ENCODE measurements at regions not wholly inside any gene's neighbourhood (a gene's known extent, or its start where the extent isn't known, plus 50 kb on each side); places are given as distances from the start of the nearest gene placed in this dataset.

DNA sequence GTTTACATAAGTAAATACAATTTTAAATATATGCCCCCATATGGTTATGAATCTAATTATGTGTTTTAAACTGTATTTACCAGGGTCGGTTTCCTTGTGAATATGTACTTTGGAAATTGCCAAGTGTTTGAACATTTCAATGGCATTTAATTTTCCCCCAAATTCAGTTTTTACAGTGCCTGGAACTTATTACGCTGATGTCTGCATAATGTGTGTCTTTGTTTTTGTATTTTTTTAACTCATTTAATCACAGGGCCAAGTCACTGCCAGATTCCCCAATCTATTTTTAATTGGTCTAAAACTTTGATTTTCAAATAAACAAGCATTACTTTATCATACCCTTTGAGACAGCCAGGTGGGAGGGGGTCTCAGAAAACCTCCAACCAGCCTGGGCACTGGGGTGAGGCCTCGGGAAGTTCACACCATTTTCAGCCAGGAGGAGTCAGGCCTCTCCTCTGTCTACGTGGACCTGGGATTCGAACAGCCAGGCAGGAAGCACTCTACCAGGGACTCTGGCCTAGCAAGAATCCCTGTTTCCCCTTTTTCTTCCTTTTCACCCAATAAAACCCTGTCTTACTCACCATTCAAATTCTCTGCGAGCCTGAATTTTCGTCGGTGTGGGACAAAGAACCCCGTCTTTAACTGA lies 151.5 kb upstream of the COL1A2 start:
- DNase-seq (ENCODE audit: low read depth), result no peak
- TF ChIP-seq, protein P1, sequence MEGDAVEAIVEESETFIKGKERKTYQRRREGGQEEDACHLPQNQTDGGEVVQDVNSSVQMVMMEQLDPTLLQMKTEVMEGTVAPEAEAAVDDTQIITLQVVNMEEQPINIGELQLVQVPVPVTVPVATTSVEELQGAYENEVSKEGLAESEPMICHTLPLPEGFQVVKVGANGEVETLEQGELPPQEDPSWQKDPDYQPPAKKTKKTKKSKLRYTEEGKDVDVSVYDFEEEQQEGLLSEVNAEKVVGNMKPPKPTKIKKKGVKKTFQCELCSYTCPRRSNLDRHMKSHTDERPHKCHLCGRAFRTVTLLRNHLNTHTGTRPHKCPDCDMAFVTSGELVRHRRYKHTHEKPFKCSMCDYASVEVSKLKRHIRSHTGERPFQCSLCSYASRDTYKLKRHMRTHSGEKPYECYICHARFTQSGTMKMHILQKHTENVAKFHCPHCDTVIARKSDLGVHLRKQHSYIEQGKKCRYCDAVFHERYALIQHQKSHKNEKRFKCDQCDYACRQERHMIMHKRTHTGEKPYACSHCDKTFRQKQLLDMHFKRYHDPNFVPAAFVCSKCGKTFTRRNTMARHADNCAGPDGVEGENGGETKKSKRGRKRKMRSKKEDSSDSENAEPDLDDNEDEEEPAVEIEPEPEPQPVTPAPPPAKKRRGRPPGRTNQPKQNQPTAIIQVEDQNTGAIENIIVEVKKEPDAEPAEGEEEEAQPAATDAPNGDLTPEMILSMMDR (IDR thresholded peaks at IDR 0.05; ENCODE audit: insufficient read depth, low read length), result no peak
- H3K4me3 ChIP-seq (ENCODE audit: low read depth, low read length), result no peak overlapping the region

DNA sequence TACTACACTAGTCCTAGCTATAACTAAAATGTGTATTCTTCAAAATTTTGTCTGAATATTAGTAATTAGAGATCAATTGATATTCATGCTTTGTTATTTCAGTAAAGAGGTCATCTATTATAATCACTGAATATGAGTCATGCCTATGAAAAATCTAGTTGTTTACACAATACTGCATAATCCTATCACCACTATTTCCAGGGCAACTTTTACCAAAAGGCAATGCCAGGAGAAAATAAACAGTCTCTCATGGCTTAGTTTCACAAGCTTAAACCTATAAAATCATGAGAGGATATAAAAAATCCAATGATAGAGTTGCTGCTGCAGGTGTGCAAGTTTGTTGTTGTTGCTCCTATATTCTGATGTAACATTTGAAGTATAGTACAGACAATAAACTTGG lies 149.9 kb upstream of the COL1A2 start:
- no peak overlapping the region for H3K4me3 ChIP-seq (ENCODE audit: low read depth, low read length)
- no peak for DNase-seq (ENCODE audit: low read depth)
- TF ChIP-seq, protein P1 (IDR thresholded peaks at IDR 0.05; ENCODE audit: insufficient read depth, low read length), result no peak

DNA sequence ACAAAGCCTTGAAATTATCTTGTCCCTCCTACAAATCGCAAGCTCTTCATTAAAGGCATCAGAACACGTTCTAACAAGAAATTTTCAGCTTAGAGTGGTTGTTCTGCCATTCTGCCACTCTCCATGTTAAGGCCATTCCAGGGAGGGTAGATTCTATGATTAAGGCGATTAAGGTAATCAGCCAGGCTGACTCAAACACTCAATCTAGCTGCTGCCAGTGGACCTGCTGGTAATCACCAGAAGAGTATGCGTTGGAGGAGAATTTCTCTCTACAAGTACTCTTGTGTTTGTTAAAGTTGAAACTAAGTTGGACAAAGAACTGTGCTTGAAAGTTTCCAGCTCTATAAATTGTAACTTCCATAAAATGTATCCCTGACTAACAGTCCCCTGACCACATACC lies 149.2 kb upstream of the COL1A2 start:
- DNase-seq (ENCODE audit: low read depth), result no peak
- TF ChIP-seq, protein P1 (IDR thresholded peaks at IDR 0.05; ENCODE audit: insufficient read depth, low read length), result no peak
- no peak overlapping the region for H3K4me3 ChIP-seq (ENCODE audit: low read depth, low read length)

DNA sequence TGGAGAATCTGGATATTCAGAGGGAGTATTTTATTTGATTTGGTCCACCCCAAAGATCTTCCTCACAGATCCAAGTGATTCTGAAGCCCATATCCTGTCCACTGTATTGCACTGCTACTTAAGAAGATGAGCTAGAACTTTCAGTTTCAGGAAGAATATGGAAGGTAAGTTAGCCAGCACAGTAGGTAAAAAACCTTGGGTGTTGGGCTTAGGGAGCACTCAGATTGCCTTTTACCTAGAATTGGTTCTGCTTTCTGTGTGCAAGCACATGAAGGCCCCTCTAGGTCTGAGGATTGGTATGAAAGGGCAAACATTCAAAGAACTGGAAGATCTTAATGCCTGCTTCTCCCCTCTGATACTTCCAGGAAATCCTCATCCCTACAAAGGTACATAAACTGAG lies 146.7 kb upstream of the COL1A2 start:
- TF ChIP-seq, protein P1 (IDR thresholded peaks at IDR 0.05; ENCODE audit: insufficient read depth, low read length), result no peak
- no peak overlapping the region for H3K4me3 ChIP-seq (ENCODE audit: low read depth, low read length)
- no peak for DNase-seq (ENCODE audit: low read depth)

DNA sequence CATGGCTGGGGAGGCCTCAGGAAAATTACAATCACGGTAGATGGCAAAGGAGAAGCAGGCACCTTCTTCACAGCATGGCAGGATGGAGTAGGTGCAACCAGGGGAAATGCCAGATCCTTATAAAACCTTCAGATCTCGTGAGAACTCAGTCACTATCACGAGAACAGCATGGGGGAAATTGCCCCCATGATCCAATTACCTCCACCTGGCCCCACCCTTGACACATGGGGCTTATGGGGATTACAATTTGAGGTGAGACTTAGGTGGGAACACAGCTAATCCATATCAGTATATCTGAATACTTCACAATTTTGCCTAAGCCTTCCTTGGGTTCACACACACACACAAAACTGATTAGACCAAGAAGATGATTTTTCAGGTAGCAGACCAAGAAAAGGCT lies 145.1 kb upstream of the COL1A2 start:
- H3K4me3 ChIP-seq (ENCODE audit: low read depth, low read length), result no peak overlapping the region
- no peak for DNase-seq (ENCODE audit: low read depth)
- TF ChIP-seq, protein P1 (IDR thresholded peaks at IDR 0.05; ENCODE audit: insufficient read depth, low read length), result no peak

DNA sequence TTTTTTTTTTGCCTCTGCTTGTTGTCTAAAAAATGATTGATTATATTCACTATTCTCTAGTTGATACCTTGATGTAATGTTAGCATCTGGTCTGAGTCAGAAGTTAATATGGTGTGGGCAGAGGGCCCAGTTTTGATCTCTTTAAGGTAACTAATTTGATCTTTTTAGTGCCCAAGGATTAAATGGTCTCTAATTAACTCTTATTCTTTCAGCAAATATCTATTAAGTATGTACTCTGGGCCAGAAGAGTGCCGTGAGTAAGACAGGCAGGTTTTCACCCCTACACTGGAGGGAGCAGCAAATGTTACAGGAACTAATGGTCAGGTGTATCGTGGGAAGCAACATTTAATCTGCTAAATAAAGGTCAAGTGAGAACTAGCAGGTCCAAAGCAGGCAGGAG lies 144.6 kb upstream of the COL1A2 start:
- H3K4me3 ChIP-seq (ENCODE audit: low read depth, low read length), result no peak overlapping the region
- DNase-seq (ENCODE audit: low read depth), result no peak
- TF ChIP-seq, protein P1 (IDR thresholded peaks at IDR 0.05; ENCODE audit: insufficient read depth, low read length), result no peak

DNA sequence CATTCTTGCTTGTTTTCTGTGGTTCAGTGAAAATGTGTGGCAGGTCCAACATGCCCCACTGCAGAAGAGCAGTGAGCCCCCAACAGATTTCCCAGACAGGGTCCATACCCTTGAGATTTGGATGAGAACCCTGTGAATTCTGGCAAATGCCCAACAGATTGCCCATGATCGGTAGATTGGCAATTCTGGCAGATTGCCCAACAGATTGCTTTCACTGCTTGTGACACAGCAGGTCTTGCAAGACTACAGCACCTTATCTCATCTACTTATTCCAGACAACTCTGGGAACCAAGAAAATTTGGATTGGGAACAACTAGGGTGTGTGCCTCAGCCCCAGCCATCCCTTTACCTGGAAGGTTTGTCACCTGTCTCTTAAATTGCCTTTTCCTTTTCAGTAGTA lies 143.7 kb upstream of the COL1A2 start:
- DNase-seq (ENCODE audit: low read depth), result no peak
- H3K4me3 ChIP-seq (ENCODE audit: low read depth, low read length), result no peak overlapping the region
- TF ChIP-seq, protein P1 (IDR thresholded peaks at IDR 0.05; ENCODE audit: insufficient read depth, low read length), result no peak

Data from fibroblast of the aortic adventitia (primary cell).